SK-N-MC (cell line): ENCODE measurements at regions not wholly inside any gene's neighbourhood (a gene's known extent, or its start where the extent isn't known, plus 50 kb on each side); places are given as distances from the start of the nearest gene placed in this dataset.

Experiments used
- EZH2 ChIP-seq: fragments of 200-600 bp; sonication (generic); IDR thresholded peaks from one replicate; pipeline ENCODE4 v1.6.1; 2017; ENCODE audit warnings: antibody characterized with exemption
- FOXP2 ChIP-seq: optimal IDR thresholded peaks from 2 replicates; pipeline ENCODE3; 2011; ENCODE audit warnings: mild to moderate bottlenecking, moderate library complexity; ENCODE audit not compliant: insufficient read depth; ENCODE audit errors: extremely low read length, control extremely low read depth
- POLR2AphosphoS5 ChIP-seq: IDR thresholded peaks from 2 replicates; pipeline ENCODE4 v1.6.1; 2012; ENCODE audit warnings: mild to moderate bottlenecking, low read depth, low read length, borderline replicate concordance

DNA sequence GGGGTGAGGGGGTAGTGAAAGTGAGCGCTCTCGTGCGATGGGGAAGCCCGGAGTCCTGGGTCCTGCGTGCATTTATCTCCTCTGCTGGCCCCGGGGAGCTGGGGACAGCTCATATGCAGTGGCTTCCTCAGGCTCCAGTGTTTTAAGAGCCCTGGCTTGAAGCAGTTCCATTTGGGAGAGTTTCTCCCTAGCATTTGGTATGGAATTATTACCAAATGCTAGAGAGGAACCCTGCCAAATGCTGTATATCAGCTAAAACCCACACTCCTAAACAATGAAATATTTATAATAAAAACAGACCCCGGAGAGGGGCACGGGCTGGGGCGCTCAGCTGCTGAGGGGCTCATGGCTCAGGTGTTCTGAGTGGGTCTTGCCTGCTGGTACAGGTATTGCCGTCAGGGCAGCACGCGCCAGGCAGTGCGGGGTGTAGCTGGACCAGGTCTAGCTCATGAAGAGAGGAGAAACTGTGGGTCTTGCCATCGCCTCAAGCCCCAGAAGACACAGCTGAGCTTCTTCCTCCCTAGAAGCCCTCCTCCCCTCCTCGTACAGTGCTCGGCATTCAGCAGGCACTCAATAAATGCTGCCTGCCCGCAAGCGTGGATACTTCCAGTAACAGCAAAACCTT, 163.6 kb upstream of the ZNF536 start:
- no peak for TF ChIP-seq EZH2
- no peak for TF ChIP-seq POLR2AphosphoS5
- TF ChIP-seq FOXP2: no peak
